D721Med (cell line): ENCODE measurements at regions not wholly inside any gene's neighbourhood (a gene's known extent, or its start where the extent isn't known, plus 50 kb on each side); places are given as distances from the start of the nearest gene placed in this dataset.
"Not testable (repeated sequence)": the region's sequence is repeated elsewhere in the genome, so short reads cannot be mapped to it uniquely, and the experiment has no call there.

Experiments
- DNase-seq: peaks from one replicate; pipeline ENCODE4 v3.0.0; 2011; ENCODE audit warnings: low spot score; ENCODE audit not compliant: insufficient read length
- FAIRE-seq: peaks from 2 replicates; lab custom pipeline; 2011; peaks lifted over from hg19 to GRCh38; lab: Jason Lieb, UNC
- TF ChIP-seq, protein P1 (sequence below): IDR thresholded peaks from 2 replicates; pipeline ENCODE4 v1.5.1; 2012; ENCODE audit warnings: mild to moderate bottlenecking, control low read depth; ENCODE audit not compliant: insufficient read depth; ENCODE audit errors: missing control alignments

DNA sequence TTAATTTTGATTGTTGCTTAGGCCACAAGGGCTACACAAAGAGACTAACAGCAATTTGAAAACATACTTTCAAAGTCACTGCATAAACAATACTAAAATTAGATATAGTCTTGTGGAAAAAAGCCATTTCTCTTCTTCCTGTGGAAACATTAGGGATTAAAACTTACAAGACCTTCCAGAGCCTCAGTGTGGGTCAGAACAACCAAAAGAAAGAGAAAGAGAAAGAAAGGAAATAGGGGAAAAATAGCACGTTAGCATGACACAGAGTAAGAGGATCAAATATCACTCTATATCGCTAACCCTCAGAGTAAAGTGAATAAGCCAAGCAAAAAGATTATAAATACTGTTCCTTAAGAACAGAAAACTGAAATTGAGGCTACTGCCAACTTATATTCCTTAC, 127.8 kb upstream of the DIAPH2 start:
- DNase-seq (no peak), FAIRE-seq (no peak)
- TF ChIP-seq, protein P1, sequence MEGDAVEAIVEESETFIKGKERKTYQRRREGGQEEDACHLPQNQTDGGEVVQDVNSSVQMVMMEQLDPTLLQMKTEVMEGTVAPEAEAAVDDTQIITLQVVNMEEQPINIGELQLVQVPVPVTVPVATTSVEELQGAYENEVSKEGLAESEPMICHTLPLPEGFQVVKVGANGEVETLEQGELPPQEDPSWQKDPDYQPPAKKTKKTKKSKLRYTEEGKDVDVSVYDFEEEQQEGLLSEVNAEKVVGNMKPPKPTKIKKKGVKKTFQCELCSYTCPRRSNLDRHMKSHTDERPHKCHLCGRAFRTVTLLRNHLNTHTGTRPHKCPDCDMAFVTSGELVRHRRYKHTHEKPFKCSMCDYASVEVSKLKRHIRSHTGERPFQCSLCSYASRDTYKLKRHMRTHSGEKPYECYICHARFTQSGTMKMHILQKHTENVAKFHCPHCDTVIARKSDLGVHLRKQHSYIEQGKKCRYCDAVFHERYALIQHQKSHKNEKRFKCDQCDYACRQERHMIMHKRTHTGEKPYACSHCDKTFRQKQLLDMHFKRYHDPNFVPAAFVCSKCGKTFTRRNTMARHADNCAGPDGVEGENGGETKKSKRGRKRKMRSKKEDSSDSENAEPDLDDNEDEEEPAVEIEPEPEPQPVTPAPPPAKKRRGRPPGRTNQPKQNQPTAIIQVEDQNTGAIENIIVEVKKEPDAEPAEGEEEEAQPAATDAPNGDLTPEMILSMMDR = no peak

DNA sequence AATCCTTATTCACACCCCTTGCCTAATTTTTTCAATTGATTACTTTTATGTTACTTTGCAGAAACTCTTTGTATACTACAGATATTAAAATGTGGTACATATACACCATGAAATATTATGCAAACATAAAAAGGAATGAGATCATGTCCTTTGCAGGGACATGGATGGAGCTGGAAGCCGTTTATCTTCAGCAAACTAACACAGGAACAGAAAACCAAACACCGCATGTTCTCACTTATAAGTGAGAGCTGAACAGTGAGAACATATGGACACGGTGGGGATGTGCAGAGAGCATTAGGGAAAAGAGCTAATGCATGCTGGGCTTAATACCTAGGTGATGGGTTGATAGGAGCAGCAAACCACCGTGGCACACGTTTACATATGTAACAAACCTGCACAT, 123.5 kb upstream of the DIAPH2 start:
- peak; percentile 64 for FAIRE-seq

DNA sequence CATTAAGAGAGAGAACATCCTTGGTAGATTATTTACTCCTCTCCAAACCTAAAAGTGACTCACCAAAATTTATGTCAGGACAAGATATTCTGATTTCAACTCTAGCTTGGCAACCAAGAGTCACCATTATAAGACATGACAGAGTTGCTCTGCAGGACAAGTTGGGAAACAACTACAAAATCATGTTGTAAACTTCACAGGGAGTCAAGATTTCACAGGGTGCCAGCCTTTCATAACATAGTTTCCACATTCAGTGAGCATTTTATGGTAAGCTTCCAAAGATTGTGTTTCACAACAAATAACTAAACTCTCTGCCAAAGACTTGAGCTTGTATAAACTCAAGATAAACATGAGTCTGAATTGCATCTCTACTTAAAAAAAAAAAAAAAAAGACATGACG, 121.0 kb upstream of the DIAPH2 start:
- TF ChIP-seq, protein P1 = no peak
- no peak for DNase-seq
- no peak for FAIRE-seq

More for the DNA sequence above, 123.5 kb upstream of the DIAPH2 start:
- not testable (repeated sequence) for DNase-seq

DNA sequence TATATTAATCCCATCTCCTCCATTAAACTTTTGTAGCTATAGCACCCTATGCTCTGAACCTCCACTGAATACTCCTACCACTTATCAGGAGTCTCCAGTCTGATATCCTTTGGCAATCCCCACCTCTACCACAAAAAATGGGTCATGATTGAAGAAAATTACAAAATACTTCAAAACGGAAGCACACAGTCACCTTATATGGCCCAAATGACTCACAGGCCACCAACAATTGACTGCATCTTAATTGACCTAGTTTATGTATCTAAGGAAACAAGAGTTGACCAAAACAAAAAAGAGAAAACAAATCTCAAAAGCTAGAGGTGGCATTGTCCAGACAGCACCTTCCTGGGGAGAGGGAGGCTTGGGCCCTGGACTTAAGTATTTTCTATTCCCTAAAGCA, 120.0 kb upstream of the DIAPH2 start:
- TF ChIP-seq, protein P1 = no peak
- no peak for FAIRE-seq
- no peak for DNase-seq

DNA sequence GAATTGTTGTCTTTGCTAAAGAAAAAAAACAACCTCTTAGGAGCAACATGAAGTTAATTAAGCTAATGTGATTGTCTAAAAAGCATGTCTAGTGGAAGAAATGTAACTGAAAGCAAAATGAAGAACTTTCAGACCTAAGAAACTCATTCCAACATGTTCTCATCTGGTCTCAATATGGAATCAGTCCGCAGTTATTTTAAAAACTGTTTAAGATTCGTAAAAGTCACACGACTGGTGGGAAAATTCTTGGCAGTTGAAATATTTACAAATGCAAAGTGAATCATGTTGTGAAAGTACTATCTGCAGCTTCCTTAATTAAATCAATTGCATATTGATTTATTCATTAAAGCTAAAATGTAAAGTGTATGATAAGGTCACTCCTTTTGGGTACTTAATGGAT, 117.8 kb upstream of the DIAPH2 start:
- FAIRE-seq (no peak), DNase-seq (no peak)
- TF ChIP-seq, protein P1 = no peak

DNA sequence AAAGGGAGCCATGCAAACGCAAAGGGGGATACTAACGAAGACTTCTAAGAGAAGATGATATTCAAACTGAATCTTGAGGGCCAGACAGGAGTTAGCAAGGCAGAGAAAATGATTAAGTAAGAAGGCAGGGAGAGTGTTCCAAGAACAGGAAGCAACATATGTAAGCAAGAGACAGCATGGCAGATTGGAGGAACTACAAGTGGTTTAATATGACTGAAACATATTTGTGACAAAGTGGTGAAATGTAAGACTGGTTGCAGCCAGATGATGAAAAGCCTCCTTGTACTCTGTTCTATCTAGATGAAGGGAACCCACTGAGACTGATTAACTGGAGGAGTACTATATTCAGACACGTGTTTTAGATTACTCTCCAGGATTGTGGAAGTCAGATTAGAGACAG, 116.6 kb upstream of the DIAPH2 start:
- FAIRE-seq = no peak

DNA sequence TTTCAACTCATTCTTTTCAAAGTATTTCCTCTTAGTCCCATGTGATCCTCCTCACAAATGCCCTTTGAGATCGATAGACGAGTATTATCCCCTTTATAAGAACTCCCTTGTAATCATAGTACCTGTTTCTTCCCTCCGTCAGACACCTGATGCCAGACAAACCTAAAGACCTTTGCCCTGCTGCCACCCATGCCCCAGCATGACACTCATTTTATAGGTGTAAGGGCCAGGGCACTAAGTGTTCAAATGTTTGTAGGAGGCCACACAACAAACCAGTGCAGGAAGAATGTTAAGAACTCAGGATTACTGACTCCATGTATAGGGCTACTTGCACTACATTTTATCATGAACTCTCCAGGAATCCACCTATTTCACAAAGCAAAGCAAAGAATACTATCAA, 115.6 kb upstream of the DIAPH2 start:
- DNase-seq = no peak
- TF ChIP-seq, protein P1 = no peak
- no peak for FAIRE-seq

More for the DNA sequence above, 116.6 kb upstream of the DIAPH2 start:
- TF ChIP-seq, protein P1 = no peak
- DNase-seq = no peak

DNA sequence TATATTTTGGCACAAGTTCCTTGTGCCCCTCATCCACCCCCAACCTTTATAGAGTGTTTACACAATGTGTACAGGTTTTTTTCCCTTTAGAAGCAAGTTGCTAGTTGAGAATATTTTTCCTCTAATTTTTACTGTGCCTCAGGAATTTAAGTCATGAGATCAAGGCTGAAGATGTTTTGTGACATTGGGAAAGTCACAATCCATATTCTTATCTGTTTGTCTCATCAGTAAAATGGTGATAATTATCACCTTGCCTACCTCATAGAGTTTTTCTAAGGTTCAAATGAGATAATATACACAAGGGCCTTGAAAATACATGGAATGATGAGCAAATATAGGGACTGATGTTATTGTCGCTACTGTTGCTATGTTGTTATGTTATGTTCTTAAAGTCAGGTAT, 109.6 kb upstream of the DIAPH2 start:
- TF ChIP-seq, protein P1 = no peak
- DNase-seq = no peak
- FAIRE-seq = no peak
